ENCODE measurements at regions not wholly inside any gene's neighbourhood (a gene's known extent, or its start where the extent isn't known, plus 50 kb on each side); places are given as distances from the start of the nearest gene placed in this dataset.
"Not testable (repeated sequence)": the region's sequence is repeated elsewhere in the genome, so short reads cannot be mapped to it uniquely, and the experiment has no call there.

GRCh38 chr11:91624021-91624420 is 600.6 kb upstream of the FAT3 start:
- DNase-seq, result no peak

GRCh38 chr11:91608677-91609076 is 615.9 kb upstream of the FAT3 start:
- no peak for DNase-seq

GRCh38 chr11:91596111-91596510 is 628.5 kb upstream of the FAT3 start:
- DNase-seq, result no peak

- DNase-seq, result no peak
Observed at GRCh38 chr11:91591021-91591420, 633.6 kb upstream of the FAT3 start.

- DNase-seq, result no peak
Observed at GRCh38 chr11:91587131-91587530, 637.5 kb upstream of the FAT3 start.

- no peak for DNase-seq
Observed at GRCh38 chr11:91585035-91585801, 639.4 kb upstream of the FAT3 start.

- DNase-seq, result no peak
Observed at GRCh38 chr11:91563176-91563575, 661.4 kb upstream of the FAT3 start.

- no peak for DNase-seq
Observed at GRCh38 chr11:91560434-91560833, 664.2 kb upstream of the FAT3 start.

- DNase-seq, result no peak
Observed at GRCh38 chr11:91538065-91538464, 686.6 kb upstream of the FAT3 start.

GRCh38 chr11:91536366-91536765 is 688.3 kb upstream of the FAT3 start:
- DNase-seq, result no peak

- DNase-seq, result no peak
Observed at GRCh38 chr11:91528965-91529364, 695.7 kb upstream of the FAT3 start.

- no peak for DNase-seq
Observed at GRCh38 chr11:91527380-91528030, 697.1 kb upstream of the FAT3 start.

GRCh38 chr11:91513734-91514133 is 710.9 kb upstream of the FAT3 start:
- DNase-seq, result no peak

GRCh38 chr11:91497847-91498246 is 726.8 kb upstream of the FAT3 start:
- DNase-seq, result no peak

- DNase-seq, result no peak
Observed at GRCh38 chr11:91495837-91496236, 728.8 kb upstream of the FAT3 start.

- DNase-seq, result no peak
Observed at GRCh38 chr11:91489989-91490388, 734.6 kb upstream of the FAT3 start.

- not testable (repeated sequence) for DNase-seq
Observed at GRCh38 chr11:91483956-91484355, 740.7 kb upstream of the FAT3 start.

GRCh38 chr11:91481875-91482274 is 742.7 kb upstream of the FAT3 start:
- not testable (repeated sequence) for DNase-seq

- no peak for DNase-seq
Observed at GRCh38 chr11:91470656-91471055, 754.0 kb upstream of the FAT3 start.

GRCh38 chr11:91459840-91460239 is 764.8 kb upstream of the FAT3 start:
- DNase-seq, result no peak

- no peak for DNase-seq
Observed at GRCh38 chr11:91446267-91446666, 778.4 kb upstream of the FAT3 start.

- DNase-seq, result no peak
Observed at GRCh38 chr11:91435694-91436395, 788.8 kb upstream of the FAT3 start.

GRCh38 chr11:91433284-91434010 is 791.2 kb upstream of the FAT3 start:
- DNase-seq, result no peak

Data from NCI-H1694 treated with DMSO at 0.1 percent for 48 hours (cell line).